ENCODE measurements at regions not wholly inside any gene's neighbourhood (a gene's known extent, or its start where the extent isn't known, plus 50 kb on each side); places are given as distances from the start of the nearest gene placed in this dataset.

DNA sequence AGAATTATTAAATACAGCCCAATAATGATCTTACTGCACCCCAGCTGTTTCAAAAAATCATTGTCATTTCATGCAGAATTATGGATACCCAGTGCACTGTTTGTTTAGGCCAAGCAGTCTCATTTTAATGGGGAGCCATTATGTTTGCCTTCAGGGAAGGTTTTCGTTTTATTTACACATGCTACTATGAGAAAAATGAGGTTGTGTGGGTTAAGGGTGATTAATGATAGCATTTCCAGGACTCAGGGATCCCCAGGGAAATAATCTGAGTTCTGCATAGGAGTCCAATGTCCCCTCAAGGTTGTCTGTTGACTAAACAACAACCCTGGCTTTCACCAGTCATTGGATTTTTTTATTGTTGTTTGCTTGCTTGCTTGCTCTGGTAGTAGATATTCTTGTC, 71.0 kb upstream of the ZP4 start:
- H3K27ac ChIP-seq (ENCODE audit: extremely low read length, insufficient read depth, low read length): no peak overlapping the region
- BruUV-seq (replicated peaks): no TSS peak
- 0% methylated on average over 1 of the region's 1 CpG for WGBS (ENCODE audit: low lambda C conversion rate)
- DNase-seq (ENCODE audit: low spot score) (no peak), FAIRE-seq (no peak), ATAC-seq (no peak)
- no peaks in the 10 kb centered on the region for H4K20me1 ChIP-seq (ENCODE audit: insufficient read depth, low read length)
- H3K4me1 ChIP-seq (ENCODE audit: insufficient read depth, low read length): no peaks in the 10 kb centered on the region
- POLR2A ChIA-PET: no interaction called here
- intact Hi-C loops (cut with micrococcal nuclease; ENCODE audit: unreplicated experiment) (no loop called here), in situ Hi-C loops (cut with HindIII; ENCODE audit: extremely low pct_ligation_motif_present, low pct_unique_long_range_greater_than_20kb) (no loop called here)
- no peaks in the 10 kb centered on the region for H3K27me3 ChIP-seq (ENCODE audit: control insufficient read depth in 1 of 2, insufficient read depth in 2 of 2, low read length in 2 of 2)
- CTCF ChIA-PET (ENCODE audit: low intra/inter-chr PET ratio, low total read pairs): no interaction called here
- H3K79me2 ChIP-seq (ENCODE audit: insufficient read depth, low read length): no peaks in the 10 kb centered on the region
- no peaks in the 10 kb centered on the region for H3K36me3 ChIP-seq (replicated peaks in 1 of 2; ENCODE audit: control insufficient read depth in 1 of 2, insufficient read depth in 2 of 2, low read length in 2 of 2)
- TF ChIP-seq ZNF296 (CRISPR knock-in tag; conservative IDR thresholded peaks at IDR 0.05) (no peak), SMARCE1 (IDR thresholded peaks at IDR 0.05; ENCODE audit: borderline replicate concordance) (no peak), ZNF337 (CRISPR knock-in tag; IDR thresholded peaks at IDR 0.05; ENCODE audit: borderline replicate concordance, low read depth) (no peak), ZNF749 (CRISPR knock-in tag; IDR thresholded peaks at IDR 0.05; ENCODE audit: borderline replicate concordance) (no peak), ZNF343 (CRISPR knock-in tag; IDR thresholded peaks at IDR 0.05) (no peak), ZNF644 (CRISPR knock-in tag; IDR thresholded peaks at IDR 0.05; ENCODE audit: low read depth) (no peak), SRSF1 (optimal IDR thresholded peaks at IDR 0.05; ENCODE audit: low read depth, low read length) (no peak), GATAD2A (CRISPR knock-in tag; IDR thresholded peaks at IDR 0.05) (no peak), ARNT2 (CRISPR knock-in tag; IDR thresholded peaks at IDR 0.05; ENCODE audit: low read depth) (no peak), JDP2 (CRISPR knock-in tag; IDR thresholded peaks at IDR 0.05; ENCODE audit: borderline replicate concordance) (no peak), ZNF737 (CRISPR knock-in tag; IDR thresholded peaks at IDR 0.05; ENCODE audit: borderline replicate concordance) (no peak), ZKSCAN5 (CRISPR knock-in tag; IDR thresholded peaks at IDR 0.05) (no peak)
- TF ChIP-seq, protein P1, sequence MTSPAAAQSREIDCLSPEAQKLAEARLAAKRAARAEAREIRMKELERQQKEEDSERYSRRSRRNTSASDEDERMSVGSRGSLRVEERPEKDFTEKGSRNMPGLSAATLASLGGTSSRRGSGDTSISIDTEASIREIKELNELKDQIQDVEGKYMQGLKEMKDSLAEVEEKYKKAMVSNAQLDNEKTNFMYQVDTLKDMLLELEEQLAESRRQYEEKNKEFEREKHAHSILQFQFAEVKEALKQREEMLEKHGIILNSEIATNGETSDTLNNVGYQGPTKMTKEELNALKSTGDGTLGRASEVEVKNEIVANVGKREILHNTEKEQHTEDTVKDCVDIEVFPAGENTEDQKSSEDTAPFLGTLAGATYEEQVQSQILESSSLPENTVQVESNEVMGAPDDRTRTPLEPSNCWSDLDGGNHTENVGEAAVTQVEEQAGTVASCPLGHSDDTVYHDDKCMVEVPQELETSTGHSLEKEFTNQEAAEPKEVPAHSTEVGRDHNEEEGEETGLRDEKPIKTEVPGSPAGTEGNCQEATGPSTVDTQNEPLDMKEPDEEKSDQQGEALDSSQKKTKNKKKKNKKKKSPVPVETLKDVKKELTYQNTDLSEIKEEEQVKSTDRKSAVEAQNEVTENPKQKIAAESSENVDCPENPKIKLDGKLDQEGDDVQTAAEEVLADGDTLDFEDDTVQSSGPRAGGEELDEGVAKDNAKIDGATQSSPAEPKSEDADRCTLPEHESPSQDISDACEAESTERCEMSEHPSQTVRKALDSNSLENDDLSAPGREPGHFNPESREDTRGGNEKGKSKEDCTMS (CRISPR knock-in tag; conservative IDR thresholded peaks at IDR 0.05): no peak
- no peak overlapping the region for H3K9ac ChIP-seq (ENCODE audit: insufficient read depth, low read depth, low read length)
- no peak overlapping the region for H2AFZ ChIP-seq (ENCODE audit: low read length)
- H3K9me3 ChIP-seq (ENCODE audit: low read length): peaks cover 89% of the 10 kb centered on the region
- no peak overlapping the region for H3K4me3 ChIP-seq (replicated peaks in 1 of 3; ENCODE audit: insufficient read depth in 1 of 3, low read depth in 2 of 3, low read length in 3 of 3)
- H3K4me2 ChIP-seq (ENCODE audit: low read depth, low read length): no peak overlapping the region
